ENCODE measurements at regions not wholly inside any gene's neighbourhood (a gene's known extent, or its start where the extent isn't known, plus 50 kb on each side); places are given as distances from the start of the nearest gene placed in this dataset.

DNA sequence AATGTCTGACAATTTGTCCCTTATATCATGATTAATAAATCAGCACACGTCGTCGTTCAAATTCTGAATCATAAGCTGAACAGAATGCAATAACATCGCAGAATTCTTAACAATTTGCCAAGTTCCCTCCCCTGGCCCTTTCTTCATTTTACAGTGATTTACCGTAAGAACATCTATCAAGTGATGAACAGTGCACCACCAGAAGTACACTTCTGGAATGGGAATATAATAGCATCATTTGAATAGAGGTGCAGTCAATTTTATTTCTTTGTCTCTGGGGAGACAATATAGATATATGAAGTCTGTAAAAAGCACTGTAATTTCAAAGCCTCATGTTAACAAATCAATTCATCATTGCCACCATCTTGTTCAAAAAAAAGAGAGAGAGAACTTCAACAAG, 145.1 kb upstream of the SMLR1 start:
- intact Hi-C loops (cut with micrococcal nuclease; ENCODE audit: unreplicated experiment): no loop called here
- CTCF ChIA-PET: no interaction called here
- no peak overlapping the region for H3K27ac Mint-ChIP-seq (ENCODE audit: unreplicated experiment)
- no peaks in the 10 kb centered on the region for H3K9me3 Mint-ChIP-seq (ENCODE audit: low read depth, unreplicated experiment)
- no peak overlapping the region for H3K4me3 Mint-ChIP-seq (ENCODE audit: low read depth, unreplicated experiment)
- no peaks in the 10 kb centered on the region for H3K36me3 Mint-ChIP-seq (ENCODE audit: insufficient read depth, unreplicated experiment)
- BruUV-seq (replicated peaks): no TSS peak
- H3K4me1 Mint-ChIP-seq (ENCODE audit: low read depth, unreplicated experiment): no peaks in the 10 kb centered on the region
- no peak for DNase-seq
- TF ChIP-seq, protein P1, sequence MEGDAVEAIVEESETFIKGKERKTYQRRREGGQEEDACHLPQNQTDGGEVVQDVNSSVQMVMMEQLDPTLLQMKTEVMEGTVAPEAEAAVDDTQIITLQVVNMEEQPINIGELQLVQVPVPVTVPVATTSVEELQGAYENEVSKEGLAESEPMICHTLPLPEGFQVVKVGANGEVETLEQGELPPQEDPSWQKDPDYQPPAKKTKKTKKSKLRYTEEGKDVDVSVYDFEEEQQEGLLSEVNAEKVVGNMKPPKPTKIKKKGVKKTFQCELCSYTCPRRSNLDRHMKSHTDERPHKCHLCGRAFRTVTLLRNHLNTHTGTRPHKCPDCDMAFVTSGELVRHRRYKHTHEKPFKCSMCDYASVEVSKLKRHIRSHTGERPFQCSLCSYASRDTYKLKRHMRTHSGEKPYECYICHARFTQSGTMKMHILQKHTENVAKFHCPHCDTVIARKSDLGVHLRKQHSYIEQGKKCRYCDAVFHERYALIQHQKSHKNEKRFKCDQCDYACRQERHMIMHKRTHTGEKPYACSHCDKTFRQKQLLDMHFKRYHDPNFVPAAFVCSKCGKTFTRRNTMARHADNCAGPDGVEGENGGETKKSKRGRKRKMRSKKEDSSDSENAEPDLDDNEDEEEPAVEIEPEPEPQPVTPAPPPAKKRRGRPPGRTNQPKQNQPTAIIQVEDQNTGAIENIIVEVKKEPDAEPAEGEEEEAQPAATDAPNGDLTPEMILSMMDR (IDR thresholded peaks at IDR 0.05; ENCODE audit: unreplicated experiment): no peak
- H3K27me3 Mint-ChIP-seq (ENCODE audit: unreplicated experiment): peaks cover 43% of the 10 kb centered on the region

DNA sequence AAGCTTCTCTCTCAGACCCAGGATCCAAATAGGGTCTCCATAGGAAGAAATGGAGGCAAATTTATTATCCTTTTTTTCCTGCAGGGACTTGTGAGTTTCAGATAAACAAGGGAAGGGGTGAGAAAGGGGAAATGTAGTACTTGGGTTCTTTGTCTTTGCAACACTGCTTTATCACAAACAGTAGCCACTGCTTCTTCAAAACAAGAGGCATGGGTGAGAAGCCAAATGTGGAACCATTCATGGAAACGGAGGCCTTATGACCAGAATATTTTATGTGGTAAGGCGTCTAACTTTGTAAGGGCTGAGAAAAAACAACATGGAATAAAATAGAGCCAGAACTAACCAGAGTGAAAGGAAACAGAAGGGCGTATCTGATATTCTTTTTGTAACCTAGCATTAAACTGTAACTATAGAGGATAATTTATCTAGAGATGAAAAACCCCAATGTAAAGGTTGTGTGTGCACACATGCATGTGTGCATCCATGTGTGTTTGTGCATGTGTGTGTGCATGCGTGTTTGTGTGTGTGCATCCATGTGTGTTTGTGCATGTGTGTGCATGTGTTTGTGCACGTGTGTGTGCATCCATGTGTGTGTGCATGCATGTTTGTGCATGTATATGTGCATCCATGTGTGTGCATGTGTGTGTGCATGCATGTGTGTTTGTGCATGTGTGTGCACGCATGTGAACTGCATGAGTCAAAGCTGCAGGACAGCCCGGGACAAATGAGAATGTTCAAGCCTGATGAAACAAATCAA, 143.3 kb upstream of the SMLR1 start:
- Mint-ChIP-seq H3K27me3 (ENCODE audit: unreplicated experiment) (peaks cover 57% of the 10 kb centered on the region), H3K36me3 (ENCODE audit: insufficient read depth, unreplicated experiment) (no peaks in the 10 kb centered on the region), H3K9me3 (ENCODE audit: low read depth, unreplicated experiment) (no peaks in the 10 kb centered on the region), H3K4me3 (ENCODE audit: low read depth, unreplicated experiment) (no peak overlapping the region), H3K4me1 (ENCODE audit: low read depth, unreplicated experiment) (no peaks in the 10 kb centered on the region), H3K27ac (ENCODE audit: unreplicated experiment) (no peak overlapping the region)
- intact Hi-C loops (cut with micrococcal nuclease; ENCODE audit: unreplicated experiment): no loop called here
- BruUV-seq (replicated peaks): no TSS peak
- no peak for DNase-seq
- TF ChIP-seq, protein P1 (IDR thresholded peaks at IDR 0.05; ENCODE audit: unreplicated experiment): no peak
- CTCF ChIA-PET: no interaction called here

DNA sequence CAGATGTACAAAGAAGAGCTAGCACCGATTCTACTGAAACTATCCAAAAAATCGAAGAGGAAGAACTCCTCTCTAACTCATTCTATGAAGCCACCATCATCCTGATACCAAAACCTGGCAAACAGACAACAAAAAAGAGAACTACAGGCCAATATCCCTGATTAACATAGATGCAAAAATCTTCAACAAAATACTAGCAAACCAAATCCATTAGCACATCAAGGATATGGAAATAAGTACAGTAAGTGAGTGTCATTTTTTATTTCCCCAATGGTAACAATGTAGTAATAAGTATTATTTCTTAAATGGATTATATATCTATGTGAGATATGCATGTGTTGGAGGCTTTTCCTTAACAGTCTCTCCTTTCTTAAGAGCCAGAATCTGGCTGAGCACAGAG, 134.5 kb upstream of the SMLR1 start:
- peaks cover 67% of the 10 kb centered on the region for H3K27me3 Mint-ChIP-seq (ENCODE audit: unreplicated experiment)
- no peaks in the 10 kb centered on the region for H3K4me1 Mint-ChIP-seq (ENCODE audit: low read depth, unreplicated experiment)
- H3K9me3 Mint-ChIP-seq (ENCODE audit: low read depth, unreplicated experiment): no peaks in the 10 kb centered on the region
- no peak for DNase-seq
- no peak overlapping the region for H3K4me3 Mint-ChIP-seq (ENCODE audit: low read depth, unreplicated experiment)
- H3K27ac Mint-ChIP-seq (ENCODE audit: unreplicated experiment): no peak overlapping the region
- H3K36me3 Mint-ChIP-seq (ENCODE audit: insufficient read depth, unreplicated experiment): no peaks in the 10 kb centered on the region
- TF ChIP-seq, protein P1 (IDR thresholded peaks at IDR 0.05; ENCODE audit: unreplicated experiment): no peak
- CTCF ChIA-PET: no interaction called here
- intact Hi-C loops (cut with micrococcal nuclease; ENCODE audit: unreplicated experiment): no loop called here
- BruUV-seq (replicated peaks): no TSS peak

DNA sequence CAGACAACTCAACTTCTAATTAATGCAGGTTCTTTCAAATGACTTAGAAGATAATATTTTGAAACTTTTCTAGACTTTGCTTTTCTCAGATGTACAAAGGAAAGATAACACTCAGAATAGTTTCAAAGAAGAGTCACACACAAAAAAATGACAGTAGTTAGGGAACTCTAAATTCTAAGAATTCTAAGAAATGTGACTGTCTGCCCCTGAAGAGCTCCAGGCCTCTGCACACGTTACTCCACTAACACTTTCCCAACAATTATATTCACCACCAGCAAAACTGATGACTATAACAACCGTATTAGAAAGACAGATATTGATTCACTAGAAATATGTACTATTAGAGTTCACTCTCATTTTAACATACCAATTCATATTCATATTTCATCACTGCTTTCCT, 133.3 kb upstream of the SMLR1 start:
- H3K4me1 Mint-ChIP-seq (ENCODE audit: low read depth, unreplicated experiment): no peaks in the 10 kb centered on the region
- H3K27ac Mint-ChIP-seq (ENCODE audit: unreplicated experiment): no peak overlapping the region
- TF ChIP-seq, protein P1 (IDR thresholded peaks at IDR 0.05; ENCODE audit: unreplicated experiment): no peak
- H3K9me3 Mint-ChIP-seq (ENCODE audit: low read depth, unreplicated experiment): no peaks in the 10 kb centered on the region
- CTCF ChIA-PET: no interaction called here
- no peak for DNase-seq
- peaks cover 60% of the 10 kb centered on the region for H3K27me3 Mint-ChIP-seq (ENCODE audit: unreplicated experiment)
- H3K36me3 Mint-ChIP-seq (ENCODE audit: insufficient read depth, unreplicated experiment): no peaks in the 10 kb centered on the region
- no TSS peak for BruUV-seq (replicated peaks)
- no peak overlapping the region for H3K4me3 Mint-ChIP-seq (ENCODE audit: low read depth, unreplicated experiment)
- intact Hi-C loops (cut with micrococcal nuclease; ENCODE audit: unreplicated experiment): no loop called here

Data from Calu3 (cell line).